Esophagus squamous epithelium (tissue), 4 donors: ENCODE measurements at regions not wholly inside any gene's neighbourhood (a gene's known extent, or its start where the extent isn't known, plus 50 kb on each side); places are given as distances from the start of the nearest gene placed in this dataset.

Experiments
- CTCF ChIP-seq, 6 experiments: fragments of 450-650 bp in 4 of 6; fragments of 200-600 bp in 2 of 6; sonication (generic) in 2 of 6; IDR thresholded peaks; one replicate each; pipeline ENCODE4 v1.5.1; 2016 to 2019; ENCODE audit warnings: antibody characterized with exemption in 6 of 6, mild to moderate bottlenecking in 4 of 6, moderate library complexity in 4 of 6
- POLR2A ChIP-seq, 4 donors: fragments of 450-650 bp; IDR thresholded peaks; one replicate each; pipeline ENCODE4 v1.6.1; 2017; ENCODE audit warnings: antibody characterized with exemption in 4 of 4, mild to moderate bottlenecking in 4 of 4, moderate library complexity in 3 of 4

DNA sequence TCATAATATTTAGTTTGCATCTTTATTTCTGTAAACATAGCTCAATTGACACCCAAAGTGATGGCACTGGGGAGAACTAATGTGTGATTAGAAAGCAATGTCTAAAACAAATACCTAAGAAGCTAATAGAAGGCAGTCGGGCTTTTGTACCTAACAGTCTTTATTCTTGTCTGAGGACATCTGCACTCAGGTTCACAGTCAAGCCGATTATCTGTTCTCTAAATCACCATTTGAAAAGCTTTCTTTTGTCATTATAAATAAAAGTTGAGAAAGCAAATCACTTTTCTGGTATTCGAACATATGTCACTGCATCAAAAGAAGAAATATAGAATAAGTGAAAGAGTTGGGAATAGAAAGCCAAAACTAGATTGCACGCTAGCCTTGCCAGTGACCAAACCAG lies 2037.9 kb upstream of the TENM3 start:
- TF ChIP-seq CTCF (IDR thresholded peaks at IDR 0.05): no peak
- no peak for TF ChIP-seq POLR2A (IDR thresholded peaks at IDR 0.05)
